Naive thymus-derived CD4-positive, alpha-beta T cell (primary cell): ENCODE measurements at regions not wholly inside any gene's neighbourhood (a gene's known extent, or its start where the extent isn't known, plus 50 kb on each side); places are given as distances from the start of the nearest gene placed in this dataset.

Source experiments
- ATAC-seq: fragments of 150-1000 bp; cut with Tn5 transposase; 2 replicates; pipeline ENCODE4 v1.10.0; 2021; ENCODE audit warnings: mild to moderate bottlenecking, moderate library complexity
- CTCF ChIA-PET: fragments of 350-600 bp; sonication (Branson Sonifier 250); formaldehyde crosslinking; loops from one replicate; lab custom pipeline; 2021; ENCODE audit warnings: antibody characterized with exemption; lab: Charles Lee
- POLR2A ChIA-PET: fragments of 350-600 bp; sonication (Branson Sonifier 250); formaldehyde crosslinking; loops from one replicate; lab custom pipeline; 2021; ENCODE audit warnings: antibody characterized with exemption, inconsistent platforms; lab: Charles Lee
- DNase-seq, 9 donors: peaks; one replicate each; pipeline versions ENCODE4 v3.0.0 to v3.0.0-alpha.2; 2020 to 2022; ENCODE audit warnings: mixed read lengths in 1 of 9
- H3K27ac ChIP-seq: one replicate; pipeline ENCODE4 v1.7.0; 2013; ENCODE audit warnings: mild to moderate bottlenecking, low read depth, low read length, moderate library complexity
- H3K27me3 ChIP-seq, 2 donors: one replicate each; pipeline ENCODE4 v1.7.0; 2013; ENCODE audit warnings: low read length in 2 of 2, mild to moderate bottlenecking in 2 of 2, moderate library complexity in 2 of 2; ENCODE audit not compliant: control insufficient read depth in 2 of 2, insufficient read depth in 2 of 2
- H3K36me3 ChIP-seq, 3 experiments: 1 replicate in 2 of 3; 2 replicates in 1 of 3; pipeline ENCODE4 v1.7.0; 2013; ENCODE audit warnings: low read length in 3 of 3, mild to moderate bottlenecking in 3 of 3, moderate library complexity in 1 of 3; ENCODE audit not compliant: insufficient read depth in 3 of 3, control insufficient read depth in 2 of 3
- H3K4me1 ChIP-seq, 2 donors: one replicate each; pipeline ENCODE4 v1.7.0; 2013; ENCODE audit warnings: low read length in 2 of 2, mild to moderate bottlenecking in 2 of 2, moderate library complexity in 1 of 2; ENCODE audit not compliant: control insufficient read depth in 2 of 2, insufficient read depth in 2 of 2
- H3K4me3 ChIP-seq: 2 replicates; pipeline ENCODE4 v1.7.0; 2013; ENCODE audit warnings: mild to moderate bottlenecking, low read length
- H3K9me3 ChIP-seq, 3 experiments: 1 replicate in 2 of 3; 2 replicates in 1 of 3; pipeline ENCODE4 v1.7.0; 2013; ENCODE audit warnings: low read length in 3 of 3; ENCODE audit not compliant: control insufficient read depth in 2 of 3
- H3K27ac Mint-ChIP-seq, 9 donors: one replicate each; pipeline ENCODE4 v1.8.0; 2020 to 2022; ENCODE audit warnings: mixed read lengths in 9 of 9, mild to moderate bottlenecking in 8 of 9, moderate library complexity in 5 of 9, inconsistent platforms in 2 of 9
- H3K27me3 Mint-ChIP-seq, 5 donors: one replicate each; pipeline ENCODE4 v1.8.0; 2021 to 2022; ENCODE audit warnings: mixed read lengths in 5 of 5, mild to moderate bottlenecking in 1 of 5
- H3K36me3 Mint-ChIP-seq, 5 donors: one replicate each; pipeline ENCODE4 v1.8.0; 2020 to 2022; ENCODE audit warnings: mixed read lengths in 5 of 5, mild to moderate bottlenecking in 3 of 5, inconsistent platforms in 1 of 5
- H3K4me1 Mint-ChIP-seq, 7 donors: one replicate each; pipeline ENCODE4 v1.8.0; 2020 to 2022; ENCODE audit warnings: mixed read lengths in 7 of 7, mild to moderate bottlenecking in 3 of 7, inconsistent platforms in 1 of 7
- H3K4me3 Mint-ChIP-seq, 10 donors: one replicate each; pipeline ENCODE4 v1.8.0; 2020 to 2022; ENCODE audit warnings: mild to moderate bottlenecking in 10 of 10, mixed read lengths in 10 of 10, moderate library complexity in 6 of 10, inconsistent platforms in 2 of 10
- H3K9me3 Mint-ChIP-seq, 11 donors: one replicate each; pipeline ENCODE4 v1.8.0; 2020 to 2022; ENCODE audit warnings: mixed read lengths in 11 of 11, mild to moderate bottlenecking in 4 of 11, inconsistent platforms in 1 of 11, moderate library complexity in 1 of 11
- intact Hi-C, 2 donors: fragments of 100-400 bp; cut with micrococcal nuclease; formaldehyde crosslinking; loops; one replicate each; pipeline ENCODE4 v1.15.1; 2023

GRCh38 chr9:95757439-95757838 lies 118.1 kb upstream of the ERCC6L2 start:
- H3K4me1 Mint-ChIP-seq: peaks cover 0 to 4% (median under 1%) of the 10 kb centered on the region in 7 donors
- POLR2A ChIA-PET: no interaction called here
- intact Hi-C loops: no loop called here
- H3K9me3 ChIP-seq: no peaks in the 10 kb centered on the region
- H3K36me3 Mint-ChIP-seq: no peaks in the 10 kb centered on the region
- H3K4me1 ChIP-seq: no peaks in the 10 kb centered on the region
- H3K27ac ChIP-seq: no peak overlapping the region
- CTCF ChIA-PET: no interaction called here
- ATAC-seq (no peak), DNase-seq (no peak)
- peaks cover 0 to 2% (median 0%) of the 10 kb centered on the region in 11 donors for H3K9me3 Mint-ChIP-seq
- no peak overlapping the region for H3K4me3 Mint-ChIP-seq
- peaks cover 0 to 45% (median 6%) of the 10 kb centered on the region in 5 donors for H3K27me3 Mint-ChIP-seq
- H3K36me3 ChIP-seq: no peaks in the 10 kb centered on the region
- H3K27ac Mint-ChIP-seq: no peak overlapping the region
- no peaks in the 10 kb centered on the region for H3K27me3 ChIP-seq
- H3K4me3 ChIP-seq: no peak overlapping the region

DNA sequence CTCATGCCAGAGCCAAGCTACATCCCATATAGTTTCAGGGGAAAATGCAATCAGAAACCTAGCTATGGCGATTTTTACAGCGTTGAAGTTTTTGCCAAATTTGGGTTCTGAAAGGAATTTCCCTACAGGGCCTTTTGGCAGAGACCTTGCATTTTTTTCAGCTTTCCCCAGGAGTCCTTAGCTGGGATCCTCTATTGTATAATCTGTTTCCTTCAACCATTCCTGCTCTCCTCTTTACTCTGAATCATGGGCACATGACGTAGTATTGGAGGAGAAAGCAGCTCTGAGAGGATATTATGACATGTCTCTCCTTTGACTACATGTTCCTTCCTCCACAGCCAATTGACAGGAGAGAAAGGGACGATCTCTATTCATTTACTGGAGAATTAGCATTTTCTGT lies 118.5 kb upstream of the ERCC6L2 start:
- Mint-ChIP-seq H3K4me1 (peaks cover 0 to 4% (median 0%) of the 10 kb centered on the region in 7 donors), H3K9me3 (peaks cover 0 to 2% (median 0%) of the 10 kb centered on the region in 11 donors), H3K27me3 (peaks cover 0 to 45% (median 6%) of the 10 kb centered on the region in 5 donors), H3K36me3 (no peaks in the 10 kb centered on the region), H3K27ac (no peak overlapping the region), H3K4me3 (no peak overlapping the region)
- no peak for DNase-seq
- ATAC-seq: no peak
- intact Hi-C loops: no loop called here
- Histone ChIP-seq H3K27me3 (no peaks in the 10 kb centered on the region), H3K36me3 (no peaks in the 10 kb centered on the region), H3K4me3 (no peak overlapping the region), H3K4me1 (no peaks in the 10 kb centered on the region), H3K27ac (no peak overlapping the region), H3K9me3 (no peaks in the 10 kb centered on the region)
- ChIA-PET POLR2A (no interaction called here), CTCF (no interaction called here)

- H3K4me1 ChIP-seq: peaks cover under 1 to 1% of the 10 kb centered on the region in 2 donors
- intact Hi-C loops: no loop called here
- no peaks in the 10 kb centered on the region for H3K36me3 ChIP-seq
- H3K4me1 Mint-ChIP-seq: peaks cover 0 to 5% (median under 1%) of the 10 kb centered on the region in 7 donors
- peaks cover 0 to 46% (median 7%) of the 10 kb centered on the region in 5 donors for H3K27me3 Mint-ChIP-seq
- CTCF ChIA-PET: no interaction called here
- no peak overlapping the region for H3K4me3 ChIP-seq
- peaks cover 0 to under 1% (median 0%) of the 10 kb centered on the region in 5 donors for H3K36me3 Mint-ChIP-seq
- ATAC-seq (no peak), DNase-seq (no peak)
- H3K27ac Mint-ChIP-seq: no peak overlapping the region
- H3K27me3 ChIP-seq: no peaks in the 10 kb centered on the region
- POLR2A ChIA-PET: no interaction called here
- no peaks in the 10 kb centered on the region for H3K9me3 ChIP-seq
- peaks cover 0 to 2% (median 0%) of the 10 kb centered on the region in 11 donors for H3K9me3 Mint-ChIP-seq
- H3K27ac ChIP-seq: no peak overlapping the region
- no peak overlapping the region for H3K4me3 Mint-ChIP-seq
These were observed 119.4 kb upstream of the ERCC6L2 start for GRCh38 chr9:95756101-95756500.

DNA sequence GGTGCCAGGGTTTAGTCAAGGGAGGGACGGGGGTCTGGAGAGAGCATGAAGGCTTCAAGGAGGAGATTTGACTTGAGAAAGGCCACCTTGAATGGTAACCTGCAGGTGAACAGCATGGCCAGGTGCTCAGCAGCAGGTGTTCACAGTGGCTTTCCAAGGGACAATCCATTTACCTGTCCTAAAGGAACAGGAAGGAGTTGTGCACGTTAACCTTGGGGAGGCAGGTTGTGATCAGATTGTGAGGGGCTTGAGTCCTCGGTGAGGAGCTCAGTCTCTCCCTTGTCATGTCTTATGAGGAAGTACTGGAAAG lies 120.1 kb upstream of the ERCC6L2 start:
- intact Hi-C loops: no loop called here
- H3K4me3 ChIP-seq: no peak overlapping the region
- H3K9me3 ChIP-seq: no peaks in the 10 kb centered on the region
- CTCF ChIA-PET: no interaction called here
- DNase-seq (no peak), ATAC-seq (no peak)
- peaks cover 0 to 49% (median 7%) of the 10 kb centered on the region in 5 donors for H3K27me3 Mint-ChIP-seq
- H3K9me3 Mint-ChIP-seq: peaks cover 0 to 2% (median 0%) of the 10 kb centered on the region in 11 donors
- H3K36me3 Mint-ChIP-seq: peaks cover 0 to 3% (median 0%) of the 10 kb centered on the region in 5 donors
- H3K36me3 ChIP-seq: no peaks in the 10 kb centered on the region
- H3K4me1 ChIP-seq: peaks cover 7 to 8% of the 10 kb centered on the region in 2 donors
- POLR2A ChIA-PET: no interaction called here
- H3K27me3 ChIP-seq: no peaks in the 10 kb centered on the region
- H3K27ac ChIP-seq: no peak overlapping the region
- no peak overlapping the region for H3K27ac Mint-ChIP-seq
- H3K4me1 Mint-ChIP-seq: peaks cover 0 to 13% (median 7%) of the 10 kb centered on the region in 7 donors
- no peak overlapping the region for H3K4me3 Mint-ChIP-seq

- Mint-ChIP-seq H3K9me3 (no peaks in the 10 kb centered on the region), H3K27me3 (peaks cover 0 to 46% (median 7%) of the 10 kb centered on the region in 5 donors), H3K36me3 (peaks cover 0 to 3% (median 0%) of the 10 kb centered on the region in 5 donors), H3K4me3 (no peak overlapping the region), H3K27ac (no peak overlapping the region), H3K4me1 (peaks cover 0 to 17% (median 9%) of the 10 kb centered on the region in 7 donors)
- H3K4me3 ChIP-seq: no peak overlapping the region
- DNase-seq: no peak
- CTCF ChIA-PET: no interaction called here
- intact Hi-C loops: no loop called here
- no peaks in the 10 kb centered on the region for H3K9me3 ChIP-seq
- no peak for ATAC-seq
- peaks cover 12 to 13% of the 10 kb centered on the region in 2 donors for H3K4me1 ChIP-seq
- H3K27ac ChIP-seq: no peak overlapping the region
- no peaks in the 10 kb centered on the region for H3K27me3 ChIP-seq
- POLR2A ChIA-PET: no interaction called here
- H3K36me3 ChIP-seq: no peaks in the 10 kb centered on the region
These were observed 120.7 kb upstream of the ERCC6L2 start for GRCh38 chr9:95754533-95755420.

DNA sequence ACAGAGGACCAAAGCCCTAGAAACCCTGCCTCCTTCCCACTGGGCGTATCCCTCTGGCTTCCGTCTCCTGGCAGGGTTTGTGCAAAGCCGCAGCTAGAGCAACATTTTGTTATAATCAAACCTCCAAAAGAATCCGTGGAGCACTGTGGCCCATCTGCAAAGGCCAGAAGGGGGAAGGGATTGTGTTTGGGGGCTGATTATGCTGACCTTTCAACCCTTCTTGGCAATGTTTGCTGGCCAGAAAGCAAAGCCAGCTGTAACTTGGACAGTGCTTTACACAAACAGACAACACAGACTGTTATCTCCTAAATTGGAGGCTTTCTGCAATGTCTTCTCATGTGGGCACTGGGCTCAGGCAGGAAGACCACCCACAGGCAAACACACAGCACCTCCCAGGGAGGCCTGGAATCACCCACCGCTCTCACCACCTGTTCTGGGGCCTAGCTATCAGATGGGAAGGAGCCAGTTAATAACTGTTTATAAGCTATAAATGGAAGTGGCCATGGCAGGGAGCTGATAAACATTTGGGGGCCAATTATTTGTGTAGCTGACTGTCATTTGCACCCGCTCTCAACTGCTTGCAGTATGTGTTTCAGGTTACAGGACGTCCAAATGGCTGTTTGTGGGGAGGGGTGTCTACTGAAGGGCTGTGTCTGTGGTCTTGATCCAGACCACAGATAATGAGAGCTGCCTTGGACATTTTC lies 121.6 kb upstream of the ERCC6L2 start:
- CTCF ChIA-PET: no interaction called here
- Histone ChIP-seq H3K4me3 (no peak overlapping the region), H3K4me1 (peaks cover 13 to 15% of the 10 kb centered on the region in 2 donors), H3K27me3 (no peaks in the 10 kb centered on the region), H3K36me3 (no peaks in the 10 kb centered on the region), H3K9me3 (no peaks in the 10 kb centered on the region), H3K27ac (no peak overlapping the region)
- Mint-ChIP-seq H3K27ac (peak overlapping the region in 1 of 9 donors; percentile 41), H3K27me3 (peaks cover 0 to 40% (median 5%) of the 10 kb centered on the region in 5 donors), H3K9me3 (no peaks in the 10 kb centered on the region), H3K36me3 (peaks cover 0 to 4% (median 0%) of the 10 kb centered on the region in 5 donors), H3K4me1 (peaks cover 1 to 24% (median 16%) of the 10 kb centered on the region in 7 donors), H3K4me3 (no peak overlapping the region)
- DNase-seq (no peak), ATAC-seq (no peak)
- POLR2A ChIA-PET: no interaction called here
- intact Hi-C loops: no loop called here
